Stimulated activated CD4-positive, alpha-beta T cell treated with anti-CD3 and anti-CD28 coated beads, TNF-alpha, amount 100 ng/mL, for 48 hours (primary cell): ENCODE measurements at regions not wholly inside any gene's neighbourhood (a gene's known extent, or its start where the extent isn't known, plus 50 kb on each side); places are given as distances from the start of the nearest gene placed in this dataset.

Source experiments
- DNase-seq, 3 donors: peaks; one replicate each; pipeline ENCODE4 v3.0.0-alpha.2; 2020; ENCODE audit warnings: low read depth in 3 of 3

DNA sequence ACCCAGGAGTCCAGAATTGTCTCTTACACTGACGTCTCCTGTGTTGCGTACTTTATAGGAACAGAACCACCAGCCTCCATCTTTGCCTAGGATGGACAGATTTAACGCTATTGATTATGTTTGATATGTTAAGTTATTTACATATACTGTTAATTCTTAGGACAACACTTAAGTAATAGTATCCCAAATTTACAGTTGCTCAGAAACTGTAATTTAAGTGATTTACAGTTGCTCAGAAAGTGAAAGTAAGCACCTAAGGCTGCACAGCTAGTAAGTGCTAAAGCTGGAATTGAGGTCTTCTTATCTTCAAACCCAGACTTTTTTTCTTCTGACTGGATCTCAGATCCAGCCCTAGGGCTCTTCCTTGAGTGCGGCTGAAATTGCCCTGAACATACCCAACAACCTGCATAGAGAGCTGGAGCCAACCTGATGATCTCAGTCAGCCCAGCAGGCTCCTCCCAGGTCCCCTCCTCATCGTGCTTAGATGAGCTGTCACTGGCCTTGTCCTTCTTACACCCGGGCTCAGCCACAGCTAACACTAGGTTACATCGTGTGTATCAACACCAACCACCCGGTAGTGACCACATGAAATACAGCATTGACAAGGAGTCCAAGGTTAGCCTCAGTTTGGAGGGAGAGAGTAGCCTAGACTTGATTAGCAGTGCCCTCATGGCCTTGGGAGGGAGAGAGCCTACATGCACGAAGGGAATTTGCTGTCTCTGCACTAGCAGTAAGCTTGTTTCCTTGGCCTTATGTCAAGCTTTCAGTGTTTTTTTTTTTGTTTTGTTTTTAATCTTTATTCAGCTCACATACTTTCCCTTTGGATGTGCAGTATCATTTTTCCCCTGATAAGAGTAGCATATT is 111.1 kb upstream of the ARHGAP5 start:
- no peak for DNase-seq

DNA sequence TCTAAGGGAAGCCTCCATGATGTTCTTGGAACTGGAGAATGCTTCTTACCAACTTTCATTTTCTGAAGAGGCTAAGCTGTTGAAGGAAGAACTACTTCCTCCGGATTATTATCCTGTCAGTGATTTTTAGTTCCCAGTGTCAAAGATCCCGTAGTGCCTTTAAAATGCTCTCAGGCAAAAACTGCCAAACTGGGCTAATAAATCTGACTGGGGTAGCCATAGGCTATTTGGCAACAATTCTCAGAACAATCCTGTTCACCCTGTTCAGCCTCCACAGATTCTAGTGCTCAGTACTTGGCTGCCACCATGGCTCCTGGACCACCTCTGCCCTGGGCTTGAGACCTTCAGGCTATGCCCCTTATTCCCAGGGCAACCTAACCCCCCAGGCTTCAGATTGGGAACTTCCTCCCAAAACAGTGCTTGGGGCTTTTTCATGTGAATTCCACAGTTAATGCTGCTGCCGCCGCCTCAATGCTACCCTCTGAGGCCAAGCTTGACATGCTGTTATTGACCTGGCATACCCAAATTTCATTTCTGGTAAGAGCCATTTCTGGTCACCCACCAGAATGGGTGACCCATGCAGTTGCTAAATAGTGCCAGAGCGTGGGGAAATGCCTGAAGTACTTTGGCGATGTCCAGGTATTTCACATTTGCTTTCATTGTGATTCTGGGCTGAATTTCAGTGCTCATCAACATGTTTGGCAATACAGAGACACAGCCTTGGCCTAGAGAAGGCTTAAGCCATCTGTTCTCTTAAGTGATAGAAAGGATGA is 110.0 kb upstream of the ARHGAP5 start:
- DNase-seq = no peak

DNA sequence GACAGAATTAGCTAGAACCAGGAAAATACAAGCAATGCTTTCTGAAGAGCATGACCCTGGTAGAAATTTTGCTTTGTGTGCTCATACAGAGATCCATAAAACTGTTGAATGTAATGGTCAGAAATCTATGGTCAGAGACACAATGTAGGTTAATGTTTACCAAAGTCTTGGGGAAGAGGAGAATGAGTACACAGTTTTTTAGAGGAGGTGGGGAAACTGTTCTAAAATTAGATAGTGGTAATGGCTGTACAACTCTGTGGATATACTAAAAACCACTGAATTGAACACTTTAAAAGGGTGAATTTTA is 109.5 kb upstream of the ARHGAP5 start:
- DNase-seq = no peak

DNA sequence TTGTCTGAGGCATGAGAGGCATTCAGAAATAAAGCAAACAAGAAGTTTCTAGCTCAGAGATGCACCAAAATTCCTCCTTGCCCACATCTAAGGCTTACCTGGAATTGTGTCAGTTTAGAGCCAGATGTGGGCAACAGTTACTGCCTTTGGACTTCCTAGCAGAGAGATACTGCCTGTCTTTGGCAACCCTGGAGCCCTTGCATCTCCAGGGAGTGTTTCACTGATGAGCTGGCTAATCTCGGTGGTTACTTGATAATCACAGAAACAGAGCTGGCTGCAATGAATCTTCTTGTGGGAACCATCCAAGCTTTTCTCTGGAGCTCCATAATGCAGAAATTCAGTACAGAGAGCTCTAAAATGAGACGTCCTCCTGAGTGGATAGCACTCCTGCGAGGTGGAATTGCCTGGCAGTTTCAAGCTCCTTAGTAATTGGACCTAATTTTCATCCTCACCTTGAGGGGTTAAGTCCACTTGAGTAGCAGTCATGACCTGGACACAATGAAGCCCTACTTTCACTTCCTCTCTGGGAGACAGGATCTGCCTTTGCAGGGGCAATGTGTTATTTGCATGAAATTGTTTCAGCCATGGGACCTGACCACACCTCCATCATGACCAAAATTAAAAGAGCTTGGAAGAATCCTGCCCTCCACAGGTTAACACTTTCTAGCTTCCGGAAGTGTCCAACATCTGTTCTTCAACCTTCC is 108.8 kb upstream of the ARHGAP5 start:
- DNase-seq = no peak

DNA sequence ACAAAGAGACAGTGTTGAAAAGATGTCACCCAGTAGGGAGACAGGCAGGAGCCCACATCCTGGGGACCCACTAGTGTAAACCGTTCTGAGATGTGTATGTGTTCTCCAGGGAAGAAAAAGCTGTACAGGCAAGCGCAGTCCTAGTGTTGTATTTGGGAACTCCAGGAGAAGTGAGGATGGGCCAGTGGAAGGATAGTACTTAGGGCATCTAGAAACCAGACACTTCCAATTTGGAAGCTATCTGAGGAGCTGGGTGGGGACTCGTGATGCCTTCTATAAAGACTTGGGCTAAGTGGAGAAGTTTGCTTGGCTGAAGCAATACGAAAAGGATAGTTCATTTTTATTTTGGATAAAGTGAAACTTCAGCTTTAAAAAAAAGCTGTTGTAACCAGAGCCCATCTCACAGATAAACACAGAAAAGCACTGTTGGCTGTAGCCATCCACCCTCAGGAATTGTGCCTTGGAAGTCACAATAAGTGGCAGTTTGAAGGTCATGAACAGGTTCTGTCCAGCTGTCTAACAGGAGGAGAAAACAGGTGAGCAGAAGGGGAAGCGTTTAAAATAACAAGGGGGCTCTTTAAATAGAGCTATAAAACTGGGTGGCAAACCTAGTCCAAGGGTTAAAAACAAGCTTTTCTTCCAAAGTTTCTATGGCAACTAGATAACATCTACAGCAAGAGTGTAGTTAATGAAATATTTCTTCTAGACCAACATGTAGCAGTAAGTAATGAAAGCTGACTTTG is 108.0 kb upstream of the ARHGAP5 start:
- DNase-seq = no peak

DNA sequence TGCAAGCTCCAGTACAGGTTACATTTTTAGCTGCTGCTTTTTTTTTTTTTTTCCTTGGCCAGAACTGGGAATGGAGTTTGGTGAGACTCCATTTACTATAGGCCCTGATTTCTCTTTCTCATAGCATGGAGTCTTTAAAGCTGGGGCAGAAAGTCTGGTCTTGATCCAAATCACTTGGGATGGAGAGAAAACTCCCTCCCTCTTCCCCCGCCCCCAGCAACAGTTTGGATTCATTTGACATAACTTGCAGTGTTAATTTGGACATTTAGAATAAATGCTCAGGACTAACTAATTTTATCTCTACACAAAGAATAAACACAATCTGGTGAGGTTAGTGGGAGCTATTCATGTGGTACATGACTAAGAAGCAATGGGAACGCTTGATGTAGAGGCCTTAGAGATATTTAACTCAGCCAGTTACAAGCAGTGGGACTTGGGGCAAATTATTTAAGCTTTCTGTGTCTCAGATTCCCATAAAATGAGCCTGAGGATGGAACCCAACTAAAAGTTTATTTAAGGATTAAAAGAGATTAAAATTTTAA is 107.3 kb upstream of the ARHGAP5 start:
- DNase-seq = no peak

DNA sequence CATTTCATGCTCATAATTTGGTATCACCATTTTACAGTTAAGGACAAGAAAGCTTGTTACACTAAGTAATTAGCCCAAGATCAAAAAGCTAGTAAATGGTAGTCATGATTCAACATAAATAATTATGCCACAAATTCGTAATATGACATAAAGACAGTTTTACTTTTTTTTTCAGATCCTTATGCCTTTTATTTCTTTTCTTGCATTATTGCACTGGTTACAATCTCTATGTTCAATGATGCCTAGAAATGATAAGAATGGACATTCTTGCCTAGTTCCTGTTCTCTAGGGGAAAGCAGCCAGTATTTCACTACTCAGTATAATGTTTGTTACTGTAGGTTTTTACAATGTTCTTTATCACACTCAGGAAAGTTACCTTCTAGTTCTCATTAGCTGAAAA is 106.4 kb upstream of the ARHGAP5 start:
- no peak for DNase-seq

DNA sequence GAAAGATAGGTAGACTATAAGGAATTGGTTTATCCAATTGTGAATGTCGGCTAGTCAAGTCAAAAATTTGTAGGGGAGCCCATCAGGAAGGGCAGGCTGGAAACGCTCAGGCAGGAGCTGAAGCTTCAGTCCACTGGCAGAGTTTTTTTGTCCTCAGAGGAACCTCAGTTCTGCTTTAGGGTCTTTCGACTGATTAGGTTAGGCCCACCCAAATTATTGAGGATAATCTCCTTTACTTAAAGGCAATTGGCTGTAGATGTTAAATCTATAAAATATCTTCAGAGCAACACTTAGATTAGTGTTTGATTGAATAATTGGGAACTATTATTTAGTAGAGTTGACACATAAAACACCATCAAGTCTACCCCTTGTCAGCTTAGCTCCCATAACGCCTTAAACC is 105.5 kb upstream of the ARHGAP5 start:
- no peak for DNase-seq

DNA sequence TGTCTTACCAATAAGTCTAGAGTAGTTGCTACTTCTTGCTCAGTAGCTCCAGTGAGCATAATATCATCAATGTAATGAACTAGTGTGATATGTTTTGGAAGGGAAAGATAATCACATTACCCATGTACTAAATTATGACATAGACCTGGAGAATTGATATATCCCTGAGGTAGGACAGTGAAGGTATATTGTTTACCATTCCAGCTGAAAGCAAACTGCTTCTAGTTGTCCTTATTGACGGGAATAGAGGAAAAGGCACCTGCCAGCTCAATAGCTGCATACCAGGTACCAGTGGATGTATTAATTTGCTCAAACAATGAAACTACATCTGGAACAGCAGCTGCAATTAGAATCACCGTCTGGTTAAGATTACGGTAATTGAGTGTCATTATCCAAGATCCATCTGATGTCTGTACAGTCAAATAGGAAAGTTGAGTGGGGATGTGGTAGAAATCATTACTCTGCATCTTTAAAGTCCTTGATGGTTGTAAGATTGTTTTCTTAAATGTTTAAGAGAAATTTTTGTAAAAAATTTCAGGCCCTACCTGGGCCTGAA is 100.0 kb upstream of the ARHGAP5 start:
- DNase-seq = no peak

DNA sequence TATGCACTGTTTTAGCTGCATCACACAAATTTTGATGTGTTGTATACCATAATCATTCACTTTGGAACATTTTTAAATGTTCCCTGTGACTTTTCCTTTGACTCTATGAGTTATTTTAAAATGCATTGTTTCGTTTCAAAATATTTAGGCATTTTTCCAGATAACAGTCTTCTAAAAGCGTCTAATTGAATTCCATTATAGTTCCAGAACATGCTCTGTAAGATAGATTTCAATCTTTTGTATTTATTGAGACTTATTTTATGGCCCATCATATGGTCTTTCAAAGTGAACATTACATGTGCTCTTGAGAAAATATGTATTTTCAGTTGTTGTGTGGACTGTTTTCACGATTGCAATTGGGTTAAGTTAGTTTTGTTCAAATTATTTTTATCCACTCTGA is 98.7 kb upstream of the ARHGAP5 start:
- no peak for DNase-seq

DNA sequence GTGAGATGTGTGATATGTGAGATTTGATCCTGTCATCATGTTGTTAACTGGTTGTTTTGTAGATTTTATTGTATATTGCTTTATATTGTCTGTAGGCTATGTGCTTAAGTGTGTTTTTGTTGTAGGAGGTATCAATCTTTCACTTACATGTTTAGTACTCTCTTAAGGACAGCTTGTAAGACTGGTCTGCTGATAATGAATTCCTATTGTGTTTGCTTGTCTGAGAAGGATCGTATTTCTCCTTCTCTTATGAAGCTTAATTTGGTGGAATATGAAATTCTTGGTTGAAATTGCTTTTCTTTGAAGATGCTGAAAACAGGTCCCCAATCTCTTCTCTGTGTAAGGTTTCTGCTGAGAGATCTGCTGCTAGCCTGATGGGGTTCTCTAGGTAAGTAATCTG is 94.5 kb upstream of the ARHGAP5 start:
- DNase-seq = no peak

DNA sequence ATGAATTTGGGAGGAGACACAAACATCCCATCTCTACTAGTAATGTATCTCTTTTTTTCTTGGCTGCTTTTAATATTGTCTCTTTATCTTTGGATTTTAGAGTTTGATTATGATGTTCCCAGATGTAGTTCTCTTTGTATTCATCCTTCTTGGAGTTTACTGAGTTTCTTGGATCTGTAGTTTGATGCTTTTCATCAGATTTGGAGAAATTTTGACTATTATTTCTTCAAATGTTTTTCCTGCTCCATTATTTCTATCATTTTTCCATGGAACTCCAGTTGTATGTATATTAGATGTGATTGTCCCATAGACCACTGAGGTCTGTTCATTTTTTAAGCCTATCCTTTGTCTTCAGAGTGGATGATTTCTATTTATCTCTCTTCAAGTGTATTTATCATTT is 90.7 kb upstream of the ARHGAP5 start:
- DNase-seq = no peak

DNA sequence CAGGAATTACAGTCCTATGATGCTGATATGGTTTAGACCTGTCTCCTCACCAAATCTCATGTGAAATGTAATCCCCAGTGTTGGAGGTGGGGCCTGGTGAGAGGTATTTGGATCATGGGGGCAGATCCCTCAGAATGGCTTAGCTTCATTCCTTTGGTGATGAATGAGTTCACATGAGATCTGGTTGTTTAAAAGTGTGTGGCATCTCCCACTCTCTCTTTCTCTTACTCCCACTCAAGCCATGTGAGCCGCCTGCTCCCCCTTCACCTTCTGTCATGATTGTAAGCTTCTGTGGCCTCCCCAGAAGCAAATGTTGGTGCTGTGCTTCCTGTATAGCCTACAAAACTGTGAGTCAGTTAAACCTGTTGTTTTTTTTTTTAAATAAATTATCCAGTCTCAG is 89.4 kb upstream of the ARHGAP5 start:
- DNase-seq = no peak

DNA sequence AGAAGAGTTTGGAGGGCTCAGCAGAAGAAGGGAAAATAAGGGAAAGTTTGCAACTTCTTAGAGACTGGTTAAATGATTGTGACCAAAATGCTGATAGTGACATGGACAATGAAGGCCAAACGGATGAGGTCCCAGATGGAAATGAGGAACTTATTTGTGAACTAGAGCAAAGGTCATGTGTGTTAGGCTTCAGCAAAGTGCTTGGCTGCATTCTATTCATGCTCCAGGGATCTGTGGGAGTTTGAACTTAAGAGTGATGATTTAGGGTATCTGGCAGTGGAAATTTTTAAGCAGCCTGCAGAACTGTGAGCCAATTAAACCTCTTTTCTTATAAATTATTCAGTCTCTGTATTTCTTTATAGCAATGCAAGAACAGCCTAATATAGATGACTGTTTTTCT is 88.9 kb upstream of the ARHGAP5 start:
- DNase-seq = no peak

DNA sequence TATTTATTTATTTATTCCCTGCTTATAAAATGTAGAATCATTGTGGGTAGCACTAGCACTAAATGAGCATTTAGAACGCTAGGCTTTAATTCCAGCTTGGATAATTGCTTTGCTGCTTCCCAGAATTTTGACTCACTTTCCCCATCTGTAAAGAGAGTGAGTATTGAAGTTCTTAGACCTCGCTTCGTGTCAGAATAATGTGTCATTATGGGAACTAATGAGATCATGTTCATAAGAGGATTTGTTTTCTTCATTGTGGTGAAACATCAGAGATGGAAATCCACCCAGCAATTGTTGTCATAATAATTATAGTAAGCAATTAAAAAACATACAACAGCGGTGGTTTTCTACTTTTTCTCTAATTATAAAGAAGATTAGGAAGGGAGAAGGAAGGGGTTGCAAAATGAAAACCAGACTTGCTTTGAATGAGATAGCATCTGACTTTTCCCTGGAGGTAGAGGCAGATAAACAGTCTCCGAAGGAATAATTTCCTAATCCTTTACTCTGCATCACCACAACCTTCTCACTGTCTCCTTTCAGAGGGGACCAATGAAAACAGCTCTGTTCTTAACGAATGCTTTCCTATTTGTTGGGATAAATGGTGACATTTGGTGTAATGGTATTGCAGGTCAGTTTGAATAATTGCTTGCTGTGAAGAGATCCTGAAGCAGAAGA is 86.8 kb upstream of the ARHGAP5 start:
- DNase-seq = no peak

DNA sequence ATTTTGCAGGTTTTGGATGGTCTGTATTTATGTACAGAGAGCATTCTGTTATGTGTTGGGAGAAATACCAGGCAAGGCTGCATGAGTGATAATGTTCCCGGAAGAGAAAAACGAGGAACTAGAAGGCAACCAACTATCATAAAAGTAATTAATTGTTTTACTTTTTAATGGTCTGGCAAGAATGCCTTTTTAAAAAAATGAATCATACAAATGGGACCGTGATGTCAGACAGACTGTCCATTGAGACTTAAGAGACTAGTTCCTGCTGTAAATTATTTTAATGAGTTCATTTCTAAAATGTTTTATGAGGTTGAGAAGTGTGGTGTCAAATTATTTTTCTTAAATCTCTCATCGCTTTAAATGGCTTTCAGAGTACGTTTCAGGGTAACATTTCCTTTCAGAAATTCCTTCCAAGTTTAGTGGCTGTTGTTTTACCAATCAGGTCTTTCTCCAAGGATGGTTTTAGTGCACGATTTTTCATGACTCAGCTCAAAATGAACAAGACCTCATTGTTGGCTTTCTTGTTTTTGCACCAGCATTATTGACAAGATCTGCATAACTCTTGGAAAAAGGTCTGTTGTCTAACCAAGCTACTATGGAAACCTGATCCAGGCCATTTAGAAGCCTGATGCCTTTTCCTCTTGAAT is 86.1 kb upstream of the ARHGAP5 start:
- no peak for DNase-seq

DNA sequence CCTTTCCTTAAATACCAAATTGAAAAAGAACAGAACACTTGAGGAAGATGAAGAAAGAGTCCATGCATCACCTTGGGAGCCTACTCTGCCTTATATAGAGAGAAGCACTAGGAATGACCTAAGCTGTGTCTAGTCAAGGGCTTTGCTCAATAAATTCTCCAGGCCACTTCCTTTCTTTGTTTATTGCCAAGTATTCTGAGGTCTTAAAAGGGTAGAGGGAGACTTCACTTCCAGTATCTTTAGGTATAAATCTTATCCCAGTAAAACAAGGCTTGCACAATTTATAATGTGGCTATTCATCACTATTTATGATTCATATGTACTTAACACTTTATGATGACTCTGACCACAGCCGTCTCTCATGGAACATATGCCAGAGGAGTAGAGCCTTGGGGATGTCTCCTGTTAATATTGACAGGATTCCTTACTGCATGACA is 85.1 kb upstream of the ARHGAP5 start:
- DNase-seq = no peak

DNA sequence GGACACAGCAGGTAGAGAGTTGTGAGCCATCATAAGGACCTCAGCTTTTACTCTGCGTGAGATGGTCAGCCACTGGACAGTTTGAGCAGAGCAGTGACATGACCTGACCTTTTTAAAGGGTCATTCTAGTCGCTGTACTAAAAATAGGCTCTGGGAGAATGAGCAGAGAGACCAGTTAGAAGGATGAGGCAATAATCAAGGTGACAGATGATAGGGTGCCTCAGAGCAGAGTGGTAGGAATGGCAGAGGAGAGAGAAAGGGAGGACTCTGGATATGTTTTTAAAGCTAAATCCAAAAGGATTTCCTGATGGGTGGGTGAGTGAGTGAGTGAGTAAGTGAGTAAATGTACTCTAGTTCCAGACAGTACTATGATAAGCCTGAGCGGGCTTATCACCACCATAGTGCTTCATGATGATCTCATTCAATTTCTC is 83.6 kb upstream of the ARHGAP5 start:
- no peak for DNase-seq

DNA sequence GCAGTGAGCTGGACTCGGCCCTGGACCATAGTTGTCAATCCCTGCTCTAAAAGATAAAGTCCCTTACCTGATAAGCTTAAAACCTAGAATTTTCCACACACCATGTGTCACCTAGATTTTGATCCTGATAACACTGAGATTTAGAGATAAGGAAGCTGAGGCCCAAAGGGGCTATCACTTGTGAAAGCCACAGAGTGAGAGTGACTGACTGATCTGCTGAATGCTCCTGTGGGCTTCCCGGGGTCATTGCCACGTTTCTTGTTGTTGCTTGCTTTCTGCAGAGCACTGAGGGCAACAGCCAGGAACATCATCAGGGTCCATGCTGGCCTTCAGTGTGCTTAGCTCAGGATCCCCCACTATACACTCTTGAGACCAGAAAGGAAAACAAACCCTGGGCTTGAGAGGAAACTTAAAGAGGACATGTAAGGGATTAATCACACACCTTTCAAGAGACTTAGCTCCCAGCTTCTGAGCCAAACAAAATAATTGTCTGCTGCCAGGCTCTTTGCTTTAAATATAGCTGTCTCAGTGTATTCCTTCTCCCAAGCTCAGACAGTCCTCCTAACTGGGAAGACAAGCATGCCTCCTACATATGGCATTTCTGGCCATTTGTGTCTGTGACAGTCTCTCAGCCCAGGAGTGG is 82.6 kb upstream of the ARHGAP5 start:
- DNase-seq = no peak

DNA sequence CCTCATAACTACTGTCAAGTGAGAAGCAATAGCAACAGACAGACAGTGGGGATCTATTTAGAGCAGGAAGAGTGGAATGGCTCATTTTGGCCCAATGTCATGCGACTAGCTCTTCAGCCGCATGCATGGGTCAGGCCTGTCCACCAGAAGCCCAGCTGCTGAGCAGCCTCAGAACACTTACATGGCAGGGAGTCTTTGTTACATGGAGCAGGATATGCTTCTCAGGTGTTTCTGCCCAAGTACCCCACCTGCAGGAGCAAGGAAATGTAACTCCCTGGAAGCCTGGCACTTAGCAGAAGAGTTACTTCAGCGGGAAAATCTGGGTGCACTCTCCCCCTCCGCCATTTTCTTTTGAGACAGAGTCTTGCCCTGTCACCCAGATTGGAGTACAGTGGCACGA is 73.5 kb upstream of the ARHGAP5 start:
- DNase-seq = no peak
